Keratinocyte (primary cell): ENCODE measurements at regions not wholly inside any gene's neighbourhood (a gene's known extent, or its start where the extent isn't known, plus 50 kb on each side); places are given as distances from the start of the nearest gene placed in this dataset.

Experiments
- DNase-seq: peaks from one replicate; pipeline ENCODE4 v3.0.0-alpha.2; 2011; ENCODE audit warnings: low read depth, missing footprints, low spot score
- FAIRE-seq: peaks from 2 replicates; lab custom pipeline; 2011; peaks lifted over from hg19 to GRCh38; lab: Jason Lieb, UNC
- H2AFZ ChIP-seq: 2 replicates; pipeline ENCODE4 v1.6.0; 2012; ENCODE audit warnings: low read length, control low read depth, inconsistent platforms; ENCODE audit not compliant: control insufficient read depth
- H3K27ac ChIP-seq: 2 replicates; pipeline ENCODE4 v1.5.1; 2011; ENCODE audit warnings: low read length; ENCODE audit not compliant: control insufficient read depth, insufficient read depth
- H3K27me3 ChIP-seq: 3 replicates; pipeline ENCODE4 v1.6.0; 2011; ENCODE audit warnings: low read length; ENCODE audit not compliant: control insufficient read depth, insufficient read depth; ENCODE audit errors: extremely low read depth
- H3K36me3 ChIP-seq, 2 experiments: 2 replicates in 1 of 2; 3 replicates in 1 of 2; pipeline ENCODE4 v1.5.1; 2011; ENCODE audit warnings: low read length in 2 of 2, mild to moderate bottlenecking in 1 of 2; ENCODE audit not compliant: control insufficient read depth in 2 of 2, insufficient read depth in 2 of 2; ENCODE audit errors: extremely low read depth in 1 of 2
- H3K4me1 ChIP-seq: 3 replicates; pipeline ENCODE4 v1.5.1; 2011; ENCODE audit warnings: low read length; ENCODE audit not compliant: control insufficient read depth, insufficient read depth; ENCODE audit errors: extremely low read depth
- H3K4me2 ChIP-seq: 3 replicates; pipeline ENCODE4 v1.6.0; 2011; ENCODE audit warnings: low read depth, low read length; ENCODE audit not compliant: control insufficient read depth, insufficient read depth; ENCODE audit errors: extremely low read depth
- H3K4me3 ChIP-seq, 3 experiments: fragments of 200-600 bp in 1 of 3; sonication (generic) in 1 of 3; 2 replicates in 2 of 3; 3 replicates in 1 of 3; pipeline ENCODE4 v1.5.1; 2011 to 2016; ENCODE audit warnings: low read length in 3 of 3, mild to moderate bottlenecking in 3 of 3, control low read depth in 2 of 3, inconsistent platforms in 1 of 3, low read depth in 1 of 3, mixed read lengths in 1 of 3, mixed run types in 1 of 3, moderate library complexity in 1 of 3; ENCODE audit not compliant: control insufficient read depth in 2 of 3, insufficient read depth in 2 of 3; ENCODE audit errors: extremely low read depth in 1 of 3
- H3K79me2 ChIP-seq: 2 replicates; pipeline ENCODE4 v1.6.0; 2012; ENCODE audit warnings: low read length; ENCODE audit not compliant: control insufficient read depth, insufficient read depth
- H3K9ac ChIP-seq: 3 replicates; pipeline ENCODE4 v1.6.0; 2011; ENCODE audit warnings: low read length; ENCODE audit not compliant: control insufficient read depth, insufficient read depth; ENCODE audit errors: extremely low read depth
- H3K9me1 ChIP-seq: 3 replicates; pipeline ENCODE4 v1.6.0; 2011; ENCODE audit warnings: low read length; ENCODE audit not compliant: control insufficient read depth, insufficient read depth; ENCODE audit errors: extremely low read depth
- H3K9me3 ChIP-seq: 2 replicates; pipeline ENCODE4 v1.5.1; 2012; ENCODE audit warnings: low read depth, low read length; ENCODE audit not compliant: control insufficient read depth
- H4K20me1 ChIP-seq: 3 replicates; pipeline ENCODE4 v1.6.0; 2011; ENCODE audit warnings: low read length; ENCODE audit not compliant: control insufficient read depth, insufficient read depth; ENCODE audit errors: extremely low read depth
- CTCF ChIP-seq, 3 experiments: IDR thresholded peaks in 1 of 3; conservative IDR thresholded peaks in 1 of 3; optimal IDR thresholded peaks in 1 of 3; 2 replicates in 2 of 3; 3 replicates in 1 of 3; pipeline versions ENCODE3 to v1.5.1; 2011; ENCODE audit warnings: low read length in 3 of 3, mild to moderate bottlenecking in 3 of 3, moderate library complexity in 2 of 3, control low read depth in 1 of 3, inconsistent platforms in 1 of 3; ENCODE audit not compliant: insufficient read depth in 2 of 3; ENCODE audit errors: extremely low read depth in 1 of 3
- EZH2 ChIP-seq: IDR thresholded peaks from one replicate; pipeline ENCODE4 v1.6.1; 2012; ENCODE audit warnings: inconsistent platforms, mild to moderate bottlenecking, low read length, moderate library complexity
- dilution Hi-C: fragments of 300-500 bp; cut with MboI; formaldehyde crosslinking; loops from one replicate; pipeline ENCODE4 v1.7.0; 2020; ENCODE audit warnings: low sequenced_read_pairs; ENCODE audit not compliant: extremely low pct_ligation_motif_present

DNA sequence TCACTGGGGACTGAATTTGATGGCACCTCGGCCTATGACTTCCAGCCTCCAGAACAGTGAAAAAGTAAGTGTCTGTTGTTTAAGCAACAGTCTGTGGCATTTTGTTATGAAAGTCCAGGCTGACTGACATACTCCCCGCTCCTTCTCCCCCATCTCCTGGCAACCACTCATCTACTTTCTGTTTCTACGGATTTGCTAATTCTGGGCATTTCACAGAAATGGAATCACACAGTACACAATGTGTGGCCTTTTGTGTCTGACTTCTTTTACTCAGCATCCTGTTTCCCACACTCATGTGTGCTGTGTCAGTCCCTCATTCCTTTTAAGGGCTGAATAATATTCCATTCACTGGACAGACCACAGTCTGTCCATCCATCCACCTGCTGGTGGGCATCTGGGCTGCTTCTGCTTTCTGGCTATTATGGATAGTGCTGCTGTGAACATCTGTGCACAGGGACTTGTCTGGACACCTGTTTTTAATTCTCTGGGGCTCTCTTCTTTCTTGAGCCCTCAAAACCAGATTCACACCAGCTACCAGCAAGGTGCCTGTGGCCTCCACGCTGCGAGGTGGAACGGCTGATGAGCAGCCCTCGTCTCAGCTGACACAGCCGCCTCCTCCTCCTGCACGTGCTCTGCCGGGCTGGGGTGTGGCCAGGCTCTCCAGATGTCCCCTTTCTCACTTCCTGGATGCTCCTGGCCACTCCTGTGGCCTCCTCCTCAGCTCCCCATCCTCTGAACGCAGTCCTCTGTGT is 333.1 kb downstream of the CTTN start:
- Histone ChIP-seq H3K27ac (no peak overlapping the region), H3K36me3 (no peaks in the 10 kb centered on the region), H3K9me3 (no peaks in the 10 kb centered on the region), H3K9me1 (no peaks in the 10 kb centered on the region), H3K79me2 (no peaks in the 10 kb centered on the region), H3K4me3 (no peak overlapping the region), H3K4me1 (no peaks in the 10 kb centered on the region), H3K4me2 (no peak overlapping the region), H2AFZ (no peak overlapping the region), H4K20me1 (no peaks in the 10 kb centered on the region), H3K9ac (no peak overlapping the region), H3K27me3 (no peaks in the 10 kb centered on the region)
- FAIRE-seq (no peak), DNase-seq (no peak)
- dilution Hi-C loops: no loop called here
- TF ChIP-seq CTCF (optimal IDR thresholded peaks at IDR 0.05 in 1 of 3, IDR thresholded peaks at IDR 0.05 in 1 of 3, conservative IDR thresholded peaks at IDR 0.05 in 1 of 3; ENCODE audit: extremely low read depth in 1 of 3, insufficient read depth in 2 of 3, low read length in 3 of 3) (no peak), EZH2 (no peak)

GRCh38 chr11:70732023-70732880 is 333.9 kb downstream of the CTTN start:
- Histone ChIP-seq H3K9me3 (no peaks in the 10 kb centered on the region), H3K4me3 (no peak overlapping the region), H3K36me3 (no peaks in the 10 kb centered on the region), H4K20me1 (no peaks in the 10 kb centered on the region), H3K4me1 (no peaks in the 10 kb centered on the region), H3K27me3 (no peaks in the 10 kb centered on the region), H3K79me2 (no peaks in the 10 kb centered on the region), H3K9ac (no peak overlapping the region), H3K27ac (no peak overlapping the region), H2AFZ (no peak overlapping the region), H3K9me1 (no peaks in the 10 kb centered on the region), H3K4me2 (no peak overlapping the region)
- no peak for TF ChIP-seq EZH2
- no peak for TF ChIP-seq CTCF (optimal IDR thresholded peaks at IDR 0.05 in 1 of 3, IDR thresholded peaks at IDR 0.05 in 1 of 3, conservative IDR thresholded peaks at IDR 0.05 in 1 of 3; ENCODE audit: extremely low read depth in 1 of 3, insufficient read depth in 2 of 3, low read length in 3 of 3)
- dilution Hi-C loops: no loop called here
- FAIRE-seq (no peak), DNase-seq (no peak)
